HG02642 (cell line): ENCODE measurements at regions not wholly inside any gene's neighbourhood (a gene's known extent, or its start where the extent isn't known, plus 50 kb on each side); places are given as distances from the start of the nearest gene placed in this dataset.
"Not testable (repeated sequence)": the region's sequence is repeated elsewhere in the genome, so short reads cannot be mapped to it uniquely, and the experiment has no call there.

ENCODE experiments used
- ATAC-seq: cut with Tn5 transposase; IDR thresholded peaks from one replicate; pipeline ENCODE4 v1.9.1; 2021; ENCODE audit warnings: mild to moderate bottlenecking; ENCODE audit not compliant: unreplicated experiment, poor library complexity

DNA sequence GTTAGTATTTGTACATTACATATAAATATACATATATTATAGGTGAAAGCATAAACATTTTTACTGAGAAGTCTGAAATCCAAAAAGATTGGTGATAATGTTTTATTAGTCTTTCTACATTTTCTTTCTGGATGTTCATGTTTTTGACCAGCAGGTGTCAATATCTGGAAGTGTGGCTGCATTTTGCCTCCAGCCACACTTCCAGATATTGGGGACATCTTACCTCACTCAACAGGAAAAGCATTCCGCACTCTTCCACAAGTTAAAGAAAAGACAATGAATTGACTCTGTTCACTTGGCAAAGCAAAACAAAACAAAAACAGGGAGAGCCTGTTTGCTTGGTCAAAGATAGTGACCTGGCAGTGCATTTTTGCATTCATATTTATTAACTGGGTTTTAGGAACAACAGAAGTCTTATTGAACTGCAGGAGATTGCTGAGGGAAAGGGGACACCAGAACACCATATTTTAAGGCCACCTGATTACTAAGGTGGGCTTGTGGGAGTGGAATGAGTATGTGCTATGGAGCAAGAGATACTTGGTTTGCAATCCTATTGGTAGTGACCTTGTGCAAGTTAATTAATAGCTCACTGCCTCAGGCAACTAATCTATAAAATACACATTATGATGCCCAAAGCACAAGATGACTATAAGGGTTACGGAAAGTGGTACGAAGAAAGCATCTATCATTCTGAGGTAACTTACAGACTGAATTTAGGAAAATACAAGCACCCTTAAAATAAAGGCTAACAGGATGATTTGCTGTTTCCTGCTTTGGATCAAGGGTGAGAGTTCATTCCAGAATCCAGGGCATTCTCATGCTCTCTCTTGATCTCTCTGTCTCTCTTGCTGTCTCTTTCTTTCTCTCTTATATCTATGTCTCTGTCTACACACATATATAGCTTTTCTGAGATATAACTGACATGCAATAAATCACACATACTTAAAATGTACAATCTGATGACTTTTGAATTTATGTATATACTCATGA lies 389.9 kb upstream of the EMCN start:
- no peak for ATAC-seq

- no peak for ATAC-seq
Observed at GRCh38 chr4:100906973-100907372, 389.2 kb upstream of the EMCN start.

DNA sequence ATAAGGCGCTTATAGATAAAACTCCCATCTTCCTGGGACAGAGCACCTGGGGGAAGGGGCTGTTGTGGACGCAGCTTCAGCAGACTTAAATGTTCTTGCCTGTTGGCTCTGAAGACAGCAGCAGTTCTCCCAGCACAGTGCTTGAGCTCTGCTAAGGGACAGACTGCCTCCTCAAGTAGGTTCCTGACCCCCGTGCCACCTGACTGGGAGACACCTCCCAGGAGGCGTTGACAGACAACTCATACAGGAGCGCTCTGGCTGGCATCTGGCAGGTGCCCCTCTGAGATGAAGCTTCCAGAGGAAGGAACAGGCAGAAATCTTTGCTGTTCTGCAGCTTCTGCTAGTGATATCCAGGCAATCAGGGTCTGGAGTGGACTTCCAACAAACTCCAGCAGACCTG lies 383.1 kb upstream of the EMCN start:
- not testable (repeated sequence) for ATAC-seq

GRCh38 chr4:100900134-100900533 lies 382.3 kb upstream of the EMCN start:
- no peak for ATAC-seq

GRCh38 chr4:100898844-100899243 lies 381.0 kb upstream of the EMCN start:
- ATAC-seq = no peak

- peak; percentile 84 for ATAC-seq
Observed at GRCh38 chr4:100895556-100896197, 377.9 kb upstream of the EMCN start.

- no peak for ATAC-seq
Observed at GRCh38 chr4:100894339-100894870, 376.6 kb upstream of the EMCN start.

- ATAC-seq = no peak
Observed at GRCh38 chr4:100891808-100892207, 374.0 kb upstream of the EMCN start.

DNA sequence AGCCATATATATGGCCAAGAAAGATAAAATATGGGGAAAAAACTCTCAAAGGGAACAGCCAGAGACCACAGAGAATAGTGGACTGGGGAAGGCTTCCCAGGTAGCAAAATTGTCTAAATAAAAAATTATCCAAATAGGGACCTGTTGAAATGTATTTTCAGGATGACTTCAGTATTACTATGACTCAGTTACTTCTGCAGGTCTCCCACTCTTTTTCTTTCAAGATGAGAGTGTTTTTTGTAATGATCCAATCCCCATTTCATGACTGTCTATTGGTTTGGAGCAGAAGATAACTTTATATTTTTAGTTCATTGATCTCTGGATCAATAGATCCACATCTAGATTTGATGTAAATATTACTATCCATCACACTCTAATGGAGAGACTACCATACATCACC lies 372.1 kb upstream of the EMCN start:
- no peak for ATAC-seq

DNA sequence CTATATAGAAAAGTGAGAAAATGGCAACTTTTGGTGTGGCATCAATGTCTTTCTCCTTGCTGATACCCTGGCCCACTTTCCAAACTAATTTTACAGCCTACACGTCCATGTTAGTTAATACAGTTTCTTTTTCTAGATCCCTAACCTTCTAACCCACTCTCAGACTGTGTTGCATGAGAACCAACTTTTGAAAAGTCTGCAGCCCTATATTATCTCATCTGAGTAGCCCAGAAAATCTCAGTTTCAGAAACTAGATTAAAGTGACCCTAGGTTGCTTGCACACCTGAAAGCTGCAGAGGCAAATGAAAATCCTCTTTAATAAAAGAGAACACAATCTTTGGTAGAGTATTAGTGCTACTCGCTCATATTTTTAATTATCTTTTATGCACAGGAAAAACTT lies 371.6 kb upstream of the EMCN start:
- ATAC-seq = peak; percentile 59

DNA sequence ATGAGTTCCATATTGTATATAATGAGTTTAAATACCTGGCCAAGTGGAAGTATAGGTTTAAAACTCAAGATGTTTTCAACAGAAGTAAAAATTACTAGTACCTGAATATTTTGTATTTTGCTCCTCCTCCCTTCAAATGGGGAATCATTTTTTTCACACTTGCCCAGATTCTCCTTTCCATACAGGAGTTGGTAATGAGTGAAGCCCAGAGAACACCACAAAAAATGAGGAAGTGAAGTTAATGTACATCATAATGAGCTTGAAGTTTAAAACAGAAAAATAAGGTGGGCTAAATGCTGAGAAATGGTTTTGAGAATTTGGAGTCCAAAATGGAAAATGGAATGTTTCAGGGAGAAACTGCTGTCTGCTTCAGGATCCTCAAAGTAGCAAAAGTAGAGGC lies 364.8 kb upstream of the EMCN start:
- no peak for ATAC-seq

DNA sequence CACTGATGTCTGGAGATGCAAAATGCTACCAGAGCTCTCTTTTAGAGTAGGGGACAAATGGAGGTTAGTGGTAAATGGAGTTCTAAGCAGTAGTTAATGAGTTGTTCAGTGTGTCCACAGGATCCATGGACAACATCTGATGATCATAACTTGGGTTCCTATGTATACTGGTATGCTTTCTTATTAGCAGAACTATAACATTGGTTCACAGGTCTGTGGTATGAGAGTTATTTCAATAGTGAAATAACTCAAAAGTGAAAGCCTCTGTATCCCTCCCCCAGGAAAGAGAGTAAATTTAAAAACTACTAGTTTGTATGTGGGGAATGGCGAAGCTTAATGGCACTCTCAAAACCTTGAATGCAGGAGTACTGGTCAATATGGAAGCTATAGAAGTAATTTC lies 363.5 kb upstream of the EMCN start:
- ATAC-seq = no peak

- ATAC-seq = no peak
Observed at GRCh38 chr4:100880011-100880410, 362.2 kb upstream of the EMCN start.

GRCh38 chr4:100879471-100879870 lies 361.6 kb upstream of the EMCN start:
- no peak for ATAC-seq

DNA sequence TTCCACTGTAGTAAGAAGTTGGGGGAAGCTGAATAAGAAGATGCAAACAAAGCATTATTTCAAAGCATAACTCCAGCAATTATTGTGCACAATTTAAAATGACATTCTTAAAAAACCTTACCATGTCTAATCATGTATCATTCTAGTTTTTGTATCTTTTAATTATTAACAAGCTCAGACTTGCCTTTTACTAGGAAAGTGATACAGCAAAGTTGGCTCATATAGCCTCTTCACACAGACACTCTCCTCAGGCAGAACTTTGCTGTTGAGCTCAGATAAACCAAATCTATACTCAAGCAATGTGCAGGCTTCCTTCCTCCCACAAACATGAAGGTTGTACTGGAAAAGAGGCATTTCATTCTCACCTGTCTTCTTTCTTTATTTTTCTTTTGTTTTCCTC lies 358.7 kb upstream of the EMCN start:
- no peak for ATAC-seq

DNA sequence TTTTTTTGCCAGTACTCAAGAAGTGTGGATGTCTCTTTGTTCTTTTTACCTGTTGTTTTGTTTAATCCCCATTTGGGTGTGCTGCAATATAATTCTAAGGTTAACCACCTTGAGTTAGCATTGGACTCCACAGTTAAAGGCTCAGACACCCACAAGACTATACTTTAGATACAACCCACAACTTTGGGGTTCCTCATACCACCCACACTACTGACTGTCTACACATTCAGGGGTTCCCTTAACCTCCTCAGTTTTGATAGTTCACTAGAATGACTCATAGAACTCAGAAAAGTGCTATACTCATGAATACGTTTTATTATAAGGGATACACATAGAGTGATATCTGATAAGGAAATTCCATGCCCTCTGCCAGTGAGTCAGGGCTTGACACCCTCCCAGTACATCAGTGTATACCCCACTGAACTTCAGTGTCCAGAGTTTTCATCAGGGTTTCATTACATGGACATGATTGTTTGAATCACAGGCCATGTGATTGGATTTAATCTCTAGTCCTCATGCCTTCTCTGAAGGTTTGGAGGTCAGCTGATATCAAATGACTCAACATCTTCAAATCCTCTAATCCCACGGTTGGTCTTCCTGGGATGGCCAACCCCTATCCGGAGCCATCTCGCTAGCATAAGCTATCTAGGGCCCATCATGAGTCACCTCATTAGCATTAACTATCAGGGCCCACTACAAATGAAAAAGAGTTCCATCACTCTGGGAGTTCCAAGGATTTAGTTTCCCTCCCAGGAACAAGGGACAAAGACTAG lies 357.7 kb upstream of the EMCN start:
- ATAC-seq = no peak

DNA sequence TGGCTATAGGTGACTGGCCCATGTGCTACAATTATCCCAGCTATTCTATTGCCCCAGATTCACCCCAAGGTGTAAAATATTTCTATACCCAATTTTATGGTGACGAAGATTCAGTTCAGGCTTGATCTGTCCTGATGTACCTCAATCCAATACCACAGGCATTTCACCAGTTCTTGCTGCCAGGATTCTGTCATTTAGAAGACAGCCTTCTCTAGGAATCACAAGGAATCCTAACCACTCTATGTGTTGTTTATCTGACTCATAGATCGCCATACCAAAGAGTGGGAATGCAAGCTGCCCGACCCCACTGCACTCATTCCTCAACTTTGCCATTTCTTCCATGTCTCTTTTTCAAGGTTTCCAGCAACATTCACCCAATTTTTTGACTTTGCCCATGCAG lies 355.0 kb upstream of the EMCN start:
- no peak for ATAC-seq

- ATAC-seq = no peak
Observed at GRCh38 chr4:100870940-100871772, 353.3 kb upstream of the EMCN start.

DNA sequence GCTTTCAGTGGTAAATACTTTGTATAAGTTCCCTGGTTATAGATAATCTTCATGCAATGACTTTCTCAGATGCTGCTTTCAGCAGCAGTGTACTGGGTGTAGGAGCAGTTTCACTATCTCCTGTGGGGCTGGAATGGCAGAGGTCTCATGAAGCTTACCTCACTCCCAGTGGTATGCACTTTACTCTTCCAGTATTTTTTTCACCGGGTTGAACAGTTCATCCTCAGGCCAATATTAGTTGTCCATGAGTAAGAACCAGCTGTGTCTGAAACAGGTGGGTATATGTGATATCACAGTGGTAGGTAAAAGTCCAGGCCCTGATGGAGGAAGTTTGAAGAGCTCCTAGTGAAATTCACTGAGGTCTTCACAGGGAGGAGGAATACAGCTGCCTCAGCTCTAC lies 351.5 kb upstream of the EMCN start:
- ATAC-seq = no peak

DNA sequence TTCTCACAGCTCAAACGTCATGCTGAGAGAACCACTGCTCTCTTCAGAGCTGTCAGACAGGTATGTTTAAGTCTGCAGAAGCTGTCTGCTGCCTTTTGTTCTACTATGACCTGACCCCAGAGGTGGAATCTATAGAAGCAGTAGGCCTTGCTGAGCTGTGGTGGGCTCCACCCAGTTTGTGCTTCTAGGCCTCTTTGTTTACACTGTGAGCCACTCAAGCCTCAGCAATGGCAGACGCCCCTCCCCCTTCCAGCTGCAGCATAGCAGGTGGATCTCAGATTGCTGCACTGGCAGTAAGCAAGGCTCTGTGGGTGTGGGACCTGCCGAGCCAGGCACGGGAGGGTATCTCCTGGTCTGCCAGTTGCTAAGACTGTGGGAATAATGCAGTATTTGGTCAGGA lies 350.5 kb upstream of the EMCN start:
- ATAC-seq = not testable (repeated sequence)
